Naive thymus-derived CD8-positive, alpha-beta T cell (primary cell): ENCODE measurements at regions not wholly inside any gene's neighbourhood (a gene's known extent, or its start where the extent isn't known, plus 50 kb on each side); places are given as distances from the start of the nearest gene placed in this dataset.
"Not testable (repeated sequence)": the region's sequence is repeated elsewhere in the genome, so short reads cannot be mapped to it uniquely, and the experiment has no call there.

Source experiments
- ATAC-seq, 2 donors: fragments of 150-1000 bp; cut with Tn5 transposase in 1 of 2; sonication (Bioruptor Pico), chemical (Tn5 transposase) in 1 of 2; 1 replicate in 1 of 2; 2 replicates in 1 of 2; pipeline ENCODE4 v1.10.0; 2021; ENCODE audit warnings: mild to moderate bottlenecking in 2 of 2, moderate library complexity in 2 of 2
- POLR2A ChIA-PET: fragments of 350-600 bp; sonication (Branson Sonifier 250); formaldehyde crosslinking; loops from one replicate; lab custom pipeline; 2021; ENCODE audit warnings: antibody characterized with exemption; lab: Charles Lee
- DNase-seq, 10 donors: peaks; one replicate each; pipeline versions ENCODE4 v3.0.0 to v3.0.0-alpha.2; 2020 to 2022
- H3K27ac Mint-ChIP-seq, 10 donors: one replicate each; pipeline ENCODE4 v1.8.0; 2020 to 2022; ENCODE audit warnings: mild to moderate bottlenecking in 10 of 10, mixed read lengths in 10 of 10, moderate library complexity in 4 of 10, inconsistent platforms in 1 of 10
- H3K27me3 Mint-ChIP-seq, 5 donors: one replicate each; pipeline ENCODE4 v1.8.0; 2021 to 2022; ENCODE audit warnings: mixed read lengths in 5 of 5
- H3K36me3 Mint-ChIP-seq, 3 donors: one replicate each; pipeline ENCODE4 v1.8.0; 2020 to 2022; ENCODE audit warnings: mixed read lengths in 3 of 3, mild to moderate bottlenecking in 2 of 3, inconsistent platforms in 1 of 3
- H3K4me1 Mint-ChIP-seq, 4 donors: one replicate each; pipeline ENCODE4 v1.8.0; 2021 to 2022; ENCODE audit warnings: mixed read lengths in 4 of 4
- H3K4me3 Mint-ChIP-seq, 10 donors: one replicate each; pipeline ENCODE4 v1.8.0; 2020 to 2022; ENCODE audit warnings: mild to moderate bottlenecking in 10 of 10, mixed read lengths in 10 of 10, moderate library complexity in 6 of 10, inconsistent platforms in 1 of 10
- H3K9me3 Mint-ChIP-seq, 9 donors: one replicate each; pipeline ENCODE4 v1.8.0; 2020 to 2022; ENCODE audit warnings: mixed read lengths in 9 of 9, mild to moderate bottlenecking in 3 of 9, inconsistent platforms in 1 of 9, moderate library complexity in 1 of 9

GRCh38 chr4:162817374-162817773 lies 349.3 kb downstream of the NAF1 start:
- not testable (repeated sequence) for H3K36me3 Mint-ChIP-seq

GRCh38 chr4:162804351-162804924 lies 362.3 kb downstream of the NAF1 start:
- Mint-ChIP-seq H3K27ac (no peak overlapping the region), H3K36me3 (no peaks in the 10 kb centered on the region), H3K4me1 (no peaks in the 10 kb centered on the region), H3K4me3 (no peak overlapping the region), H3K27me3 (no peaks in the 10 kb centered on the region), H3K9me3 (peaks cover 0 to 18% (median 4%) of the 10 kb centered on the region in 9 donors)
- POLR2A ChIA-PET: no interaction called here
- ATAC-seq: no peak
- no peak for DNase-seq

More at GRCh38 chr4:162817374-162817773, 349.3 kb downstream of the NAF1 start:
- peaks cover 4 to 44% (median 24%) of the 10 kb centered on the region in 9 donors for H3K9me3 Mint-ChIP-seq
- H3K4me1 Mint-ChIP-seq, DNase-seq, H3K27ac Mint-ChIP-seq, ATAC-seq, POLR2A ChIA-PET, H3K27me3 Mint-ChIP-seq, H3K4me3 Mint-ChIP-seq: not testable (repeated sequence)

- Mint-ChIP-seq H3K4me3 (no peak overlapping the region), H3K9me3 (peaks cover 0 to 18% (median 4%) of the 10 kb centered on the region in 9 donors), H3K36me3 (no peaks in the 10 kb centered on the region), H3K27ac (no peak overlapping the region), H3K27me3 (no peaks in the 10 kb centered on the region), H3K4me1 (no peaks in the 10 kb centered on the region)
- POLR2A ChIA-PET: no interaction called here
- DNase-seq (no peak), ATAC-seq (no peak)
Measured at GRCh38 chr4:162803378-162803777, 363.3 kb downstream of the NAF1 start.

- DNase-seq (no peak), ATAC-seq (no peak)
- no peaks in the 10 kb centered on the region for H3K27me3 Mint-ChIP-seq
- H3K4me1 Mint-ChIP-seq: no peaks in the 10 kb centered on the region
- POLR2A ChIA-PET: no interaction called here
- H3K9me3 Mint-ChIP-seq: peaks cover 0 to 18% (median 4%) of the 10 kb centered on the region in 9 donors
- H3K36me3 Mint-ChIP-seq: no peaks in the 10 kb centered on the region
- H3K27ac Mint-ChIP-seq: no peak overlapping the region
- no peak overlapping the region for H3K4me3 Mint-ChIP-seq
Measured at GRCh38 chr4:162797108-162797507, 369.6 kb downstream of the NAF1 start.

- no peak overlapping the region for H3K4me3 Mint-ChIP-seq
- H3K27ac Mint-ChIP-seq: no peak overlapping the region
- DNase-seq: no peak
- no peaks in the 10 kb centered on the region for H3K4me1 Mint-ChIP-seq
- H3K27me3 Mint-ChIP-seq: no peaks in the 10 kb centered on the region
- H3K9me3 Mint-ChIP-seq: peaks cover 0 to 8% (median 0%) of the 10 kb centered on the region in 9 donors
- no peak for ATAC-seq
- H3K36me3 Mint-ChIP-seq: no peaks in the 10 kb centered on the region
- POLR2A ChIA-PET: no interaction called here
Measured at GRCh38 chr4:162793571-162793970, 373.1 kb downstream of the NAF1 start.

GRCh38 chr4:162793004-162793403 lies 373.7 kb downstream of the NAF1 start:
- ATAC-seq: no peak
- no peaks in the 10 kb centered on the region for H3K27me3 Mint-ChIP-seq
- H3K4me1 Mint-ChIP-seq: no peaks in the 10 kb centered on the region
- H3K4me3 Mint-ChIP-seq: no peak overlapping the region
- no peak overlapping the region for H3K27ac Mint-ChIP-seq
- no peak for DNase-seq
- H3K9me3 Mint-ChIP-seq: peaks cover 0 to 13% (median 0%) of the 10 kb centered on the region in 9 donors
- POLR2A ChIA-PET: no interaction called here
- no peaks in the 10 kb centered on the region for H3K36me3 Mint-ChIP-seq

- H3K9me3 Mint-ChIP-seq: peaks cover 0 to 13% (median 0%) of the 10 kb centered on the region in 9 donors
- ATAC-seq (no peak), DNase-seq (no peak)
- H3K4me1 Mint-ChIP-seq: no peaks in the 10 kb centered on the region
- H3K36me3 Mint-ChIP-seq: no peaks in the 10 kb centered on the region
- no peaks in the 10 kb centered on the region for H3K27me3 Mint-ChIP-seq
- H3K27ac Mint-ChIP-seq: no peak overlapping the region
- POLR2A ChIA-PET: no interaction called here
- no peak overlapping the region for H3K4me3 Mint-ChIP-seq
Measured at GRCh38 chr4:162791226-162791625, 375.5 kb downstream of the NAF1 start.

- Mint-ChIP-seq H3K27ac (no peak overlapping the region), H3K4me1 (no peaks in the 10 kb centered on the region), H3K27me3 (no peaks in the 10 kb centered on the region), H3K9me3 (peaks cover 0 to 13% (median 0%) of the 10 kb centered on the region in 9 donors), H3K36me3 (no peaks in the 10 kb centered on the region), H3K4me3 (no peak overlapping the region)
- DNase-seq: no peak
- ATAC-seq: no peak
- POLR2A ChIA-PET: no interaction called here
Measured at GRCh38 chr4:162787120-162787519, 379.6 kb downstream of the NAF1 start.

- DNase-seq: no peak
- POLR2A ChIA-PET: no interaction called here
- H3K36me3 Mint-ChIP-seq: no peaks in the 10 kb centered on the region
- no peaks in the 10 kb centered on the region for H3K9me3 Mint-ChIP-seq
- no peak overlapping the region for H3K4me3 Mint-ChIP-seq
- ATAC-seq: no peak
- no peak overlapping the region for H3K27ac Mint-ChIP-seq
- H3K27me3 Mint-ChIP-seq: no peaks in the 10 kb centered on the region
- H3K4me1 Mint-ChIP-seq: no peaks in the 10 kb centered on the region
Measured at GRCh38 chr4:162782778-162783525, 383.7 kb downstream of the NAF1 start.

GRCh38 chr4:162782096-162782777 lies 384.5 kb downstream of the NAF1 start:
- no peaks in the 10 kb centered on the region for H3K36me3 Mint-ChIP-seq
- ATAC-seq: no peak
- no peaks in the 10 kb centered on the region for H3K4me1 Mint-ChIP-seq
- no peak for DNase-seq
- no peaks in the 10 kb centered on the region for H3K27me3 Mint-ChIP-seq
- H3K9me3 Mint-ChIP-seq: no peaks in the 10 kb centered on the region
- no peak overlapping the region for H3K4me3 Mint-ChIP-seq
- POLR2A ChIA-PET: no interaction called here
- no peak overlapping the region for H3K27ac Mint-ChIP-seq

- Mint-ChIP-seq H3K4me3 (no peak overlapping the region), H3K27me3 (no peaks in the 10 kb centered on the region), H3K4me1 (no peaks in the 10 kb centered on the region), H3K27ac (no peak overlapping the region), H3K9me3 (peaks cover 0 to 4% (median 0%) of the 10 kb centered on the region in 9 donors), H3K36me3 (no peaks in the 10 kb centered on the region)
- DNase-seq (no peak), ATAC-seq (no peak)
- POLR2A ChIA-PET: no interaction called here
Measured at GRCh38 chr4:162770761-162771490, 395.8 kb downstream of the NAF1 start.

- H3K4me1 Mint-ChIP-seq: no peaks in the 10 kb centered on the region
- H3K36me3 Mint-ChIP-seq: no peaks in the 10 kb centered on the region
- POLR2A ChIA-PET: no interaction called here
- H3K4me3 Mint-ChIP-seq: no peak overlapping the region
- ATAC-seq: no peak
- no peaks in the 10 kb centered on the region for H3K27me3 Mint-ChIP-seq
- no peak for DNase-seq
- H3K27ac Mint-ChIP-seq: no peak overlapping the region
- H3K9me3 Mint-ChIP-seq: peaks cover 0 to 4% (median 0%) of the 10 kb centered on the region in 9 donors
Measured at GRCh38 chr4:162767083-162767482, 399.6 kb downstream of the NAF1 start.

- no peaks in the 10 kb centered on the region for H3K27me3 Mint-ChIP-seq
- no peaks in the 10 kb centered on the region for H3K36me3 Mint-ChIP-seq
- no peak for ATAC-seq
- H3K9me3 Mint-ChIP-seq: peaks cover 0 to 2% (median 0%) of the 10 kb centered on the region in 9 donors
- no peaks in the 10 kb centered on the region for H3K4me1 Mint-ChIP-seq
- POLR2A ChIA-PET: no interaction called here
- H3K27ac Mint-ChIP-seq: no peak overlapping the region
- no peak overlapping the region for H3K4me3 Mint-ChIP-seq
- DNase-seq: no peak
Measured at GRCh38 chr4:162761965-162762364, 404.7 kb downstream of the NAF1 start.
